GM12892 (cell line): ENCODE measurements at regions not wholly inside any gene's neighbourhood (a gene's known extent, or its start where the extent isn't known, plus 50 kb on each side); places are given as distances from the start of the nearest gene placed in this dataset.

Experiments
- POLR2A ChIP-seq: IDR thresholded peaks from 2 replicates; pipeline ENCODE4 v1.6.1; 2011; ENCODE audit warnings: low read depth, low read length, control low read depth
- POLR2AphosphoS5 ChIP-seq: IDR thresholded peaks from 2 replicates; pipeline ENCODE4 v1.6.1; 2011; ENCODE audit warnings: low read depth, low read length, control low read depth

DNA sequence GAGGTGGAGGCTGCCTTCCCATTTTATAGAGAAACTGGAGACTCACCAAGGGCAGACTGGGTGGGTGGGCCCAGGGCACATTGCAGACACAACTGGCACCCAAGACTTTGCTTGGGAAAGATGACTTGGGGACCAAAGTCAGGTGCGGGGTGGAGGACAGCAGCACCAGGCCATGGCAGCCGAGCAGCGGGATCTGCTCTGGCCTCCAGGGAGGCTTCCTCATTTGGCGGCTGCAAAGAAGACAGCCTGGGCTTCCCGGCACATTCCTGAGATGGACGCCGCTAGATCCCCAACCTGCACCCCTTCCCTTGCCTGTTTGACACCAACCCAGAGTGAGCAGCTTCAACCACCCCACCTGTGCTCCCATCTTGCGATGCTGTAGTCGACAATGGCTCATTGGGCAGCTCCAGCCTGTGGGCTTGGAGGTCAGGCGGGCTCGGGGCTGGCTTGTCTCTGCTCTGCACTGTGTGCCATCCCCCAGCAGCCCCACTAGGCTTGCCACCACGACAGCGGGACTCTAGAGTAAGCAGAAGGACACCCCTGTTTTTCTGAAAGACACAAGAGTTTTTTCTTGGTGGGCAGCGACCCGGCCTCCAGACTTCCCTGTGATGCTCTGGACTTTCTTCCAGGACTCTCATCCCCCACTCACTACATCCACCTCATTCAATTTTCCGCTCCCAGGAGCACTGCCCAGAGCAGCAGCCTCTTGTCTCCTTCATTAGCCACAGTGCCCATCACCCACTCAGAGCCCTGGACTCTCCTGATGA is 184.9 kb upstream of the CST7 start:
- no peak for TF ChIP-seq POLR2A
- TF ChIP-seq POLR2AphosphoS5 = no peak
